SH-SY5Y (cell line): ENCODE measurements at regions not wholly inside any gene's neighbourhood (a gene's known extent, or its start where the extent isn't known, plus 50 kb on each side); places are given as distances from the start of the nearest gene placed in this dataset.

ENCODE experiments used
- GATA2 ChIP-seq: IDR thresholded peaks from 2 replicates; pipeline ENCODE4 v1.6.1; 2011; ENCODE audit warnings: mild to moderate bottlenecking, low read depth, low read length
- GATA3 ChIP-seq: IDR thresholded peaks from 2 replicates; pipeline ENCODE4 v1.6.1; 2011; ENCODE audit warnings: low read depth, mild to moderate bottlenecking, low read length, moderate library complexity

DNA sequence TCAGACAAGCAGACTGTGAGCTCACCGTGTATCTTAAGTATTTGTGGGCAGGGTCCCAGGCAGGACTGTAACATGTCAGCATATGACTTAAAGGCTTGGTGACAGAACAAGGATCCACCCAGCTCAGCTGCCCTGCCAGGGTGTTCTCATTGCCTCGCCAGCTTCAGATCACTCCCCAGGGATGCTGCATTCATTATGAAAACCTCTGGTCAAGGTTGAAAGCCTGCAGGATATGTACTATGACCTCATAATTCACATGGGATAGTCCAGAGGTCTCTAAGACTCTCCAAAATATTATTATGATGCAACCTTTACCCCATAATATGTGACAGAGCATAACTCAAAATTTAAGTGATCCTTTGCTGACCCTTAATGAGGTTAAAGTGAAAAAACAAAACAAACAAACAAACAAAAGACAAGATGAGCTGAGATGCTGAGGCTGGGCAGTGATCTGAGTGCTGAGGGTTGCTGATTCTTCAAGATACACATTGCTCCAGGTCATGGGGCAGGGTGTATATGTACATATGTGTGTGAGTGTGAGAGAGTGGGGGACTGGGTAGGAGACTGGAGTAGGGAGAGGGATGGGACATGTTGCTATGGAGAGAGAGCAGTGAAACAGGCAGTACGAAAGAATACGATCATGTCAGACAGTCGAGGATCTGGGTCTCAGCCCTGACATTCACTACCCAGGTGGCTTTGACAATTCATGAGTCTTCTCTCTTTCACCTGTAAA, 98.8 kb upstream of the DUSP10 start:
- no peak for TF ChIP-seq GATA3
- TF ChIP-seq GATA2: no peak
